Gastrocnemius medialis (tissue), 4 donors: ENCODE measurements at regions not wholly inside any gene's neighbourhood (a gene's known extent, or its start where the extent isn't known, plus 50 kb on each side); places are given as distances from the start of the nearest gene placed in this dataset.

Source experiments
- POLR2A ChIP-seq, 2 donors: fragments of 450-650 bp; IDR thresholded peaks; one replicate each; pipeline ENCODE4 v1.6.1; 2017; ENCODE audit warnings: antibody characterized with exemption in 2 of 2, mild to moderate bottlenecking in 2 of 2, moderate library complexity in 2 of 2
- TF ChIP-seq, protein P1 (sequence below), 5 experiments: fragments of 450-650 bp in 3 of 5; fragments of 200-600 bp in 2 of 5; sonication (generic) in 2 of 5; IDR thresholded peaks in 4 of 5; conservative IDR thresholded peaks in 1 of 5; 1 replicate in 4 of 5; 2 replicates in 1 of 5; pipeline ENCODE4 v1.5.1; 2016 to 2019; ENCODE audit warnings: antibody characterized with exemption in 5 of 5, mild to moderate bottlenecking in 3 of 5, moderate library complexity in 3 of 5

DNA sequence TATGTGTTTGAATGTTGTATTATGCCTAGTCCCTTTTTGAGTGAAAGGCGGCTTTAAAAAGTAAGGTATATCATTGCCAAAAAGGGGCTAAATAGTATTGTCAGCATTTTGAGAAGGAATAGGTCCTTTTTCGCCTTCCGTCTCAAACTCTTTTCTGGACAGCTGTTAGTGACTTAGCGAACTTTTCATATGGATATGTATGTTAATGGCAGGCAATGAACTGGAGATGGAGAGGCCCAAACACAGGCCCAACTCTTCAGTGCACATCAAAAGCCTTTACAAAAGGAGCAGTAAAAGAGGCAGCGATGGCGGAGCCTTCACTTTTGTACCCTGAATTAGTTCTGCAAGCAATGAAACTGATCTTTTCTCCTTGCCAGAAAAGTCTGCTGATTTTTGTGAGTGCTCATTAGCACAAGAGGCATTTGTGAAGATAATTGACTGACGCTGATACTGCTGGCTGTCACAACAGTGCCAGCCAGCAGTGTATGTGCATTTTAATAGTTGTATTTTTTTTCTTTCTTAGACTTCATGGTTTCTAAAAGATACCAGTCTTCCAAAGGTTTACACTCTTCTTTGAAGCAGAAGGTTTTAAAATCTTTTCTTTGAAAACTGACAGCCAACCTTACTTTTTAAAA lies 243.7 kb upstream of the SP8 start:
- TF ChIP-seq, protein P1, sequence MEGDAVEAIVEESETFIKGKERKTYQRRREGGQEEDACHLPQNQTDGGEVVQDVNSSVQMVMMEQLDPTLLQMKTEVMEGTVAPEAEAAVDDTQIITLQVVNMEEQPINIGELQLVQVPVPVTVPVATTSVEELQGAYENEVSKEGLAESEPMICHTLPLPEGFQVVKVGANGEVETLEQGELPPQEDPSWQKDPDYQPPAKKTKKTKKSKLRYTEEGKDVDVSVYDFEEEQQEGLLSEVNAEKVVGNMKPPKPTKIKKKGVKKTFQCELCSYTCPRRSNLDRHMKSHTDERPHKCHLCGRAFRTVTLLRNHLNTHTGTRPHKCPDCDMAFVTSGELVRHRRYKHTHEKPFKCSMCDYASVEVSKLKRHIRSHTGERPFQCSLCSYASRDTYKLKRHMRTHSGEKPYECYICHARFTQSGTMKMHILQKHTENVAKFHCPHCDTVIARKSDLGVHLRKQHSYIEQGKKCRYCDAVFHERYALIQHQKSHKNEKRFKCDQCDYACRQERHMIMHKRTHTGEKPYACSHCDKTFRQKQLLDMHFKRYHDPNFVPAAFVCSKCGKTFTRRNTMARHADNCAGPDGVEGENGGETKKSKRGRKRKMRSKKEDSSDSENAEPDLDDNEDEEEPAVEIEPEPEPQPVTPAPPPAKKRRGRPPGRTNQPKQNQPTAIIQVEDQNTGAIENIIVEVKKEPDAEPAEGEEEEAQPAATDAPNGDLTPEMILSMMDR (IDR thresholded peaks at IDR 0.05 in 4 of 5, conservative IDR thresholded peaks at IDR 0.05 in 1 of 5): no peak
- no peak for TF ChIP-seq POLR2A (IDR thresholded peaks at IDR 0.05)
